HG03521 (cell line): ENCODE measurements at regions not wholly inside any gene's neighbourhood (a gene's known extent, or its start where the extent isn't known, plus 50 kb on each side); places are given as distances from the start of the nearest gene placed in this dataset.

Experiments
- ATAC-seq: cut with Tn5 transposase; IDR thresholded peaks from one replicate; pipeline ENCODE4 v1.9.1; 2021; ENCODE audit warnings: mild to moderate bottlenecking, moderate library complexity; ENCODE audit not compliant: unreplicated experiment

GRCh38 chr11:15615398-15616096, 500.8 kb downstream of the INSC start:
- ATAC-seq: no peak

DNA sequence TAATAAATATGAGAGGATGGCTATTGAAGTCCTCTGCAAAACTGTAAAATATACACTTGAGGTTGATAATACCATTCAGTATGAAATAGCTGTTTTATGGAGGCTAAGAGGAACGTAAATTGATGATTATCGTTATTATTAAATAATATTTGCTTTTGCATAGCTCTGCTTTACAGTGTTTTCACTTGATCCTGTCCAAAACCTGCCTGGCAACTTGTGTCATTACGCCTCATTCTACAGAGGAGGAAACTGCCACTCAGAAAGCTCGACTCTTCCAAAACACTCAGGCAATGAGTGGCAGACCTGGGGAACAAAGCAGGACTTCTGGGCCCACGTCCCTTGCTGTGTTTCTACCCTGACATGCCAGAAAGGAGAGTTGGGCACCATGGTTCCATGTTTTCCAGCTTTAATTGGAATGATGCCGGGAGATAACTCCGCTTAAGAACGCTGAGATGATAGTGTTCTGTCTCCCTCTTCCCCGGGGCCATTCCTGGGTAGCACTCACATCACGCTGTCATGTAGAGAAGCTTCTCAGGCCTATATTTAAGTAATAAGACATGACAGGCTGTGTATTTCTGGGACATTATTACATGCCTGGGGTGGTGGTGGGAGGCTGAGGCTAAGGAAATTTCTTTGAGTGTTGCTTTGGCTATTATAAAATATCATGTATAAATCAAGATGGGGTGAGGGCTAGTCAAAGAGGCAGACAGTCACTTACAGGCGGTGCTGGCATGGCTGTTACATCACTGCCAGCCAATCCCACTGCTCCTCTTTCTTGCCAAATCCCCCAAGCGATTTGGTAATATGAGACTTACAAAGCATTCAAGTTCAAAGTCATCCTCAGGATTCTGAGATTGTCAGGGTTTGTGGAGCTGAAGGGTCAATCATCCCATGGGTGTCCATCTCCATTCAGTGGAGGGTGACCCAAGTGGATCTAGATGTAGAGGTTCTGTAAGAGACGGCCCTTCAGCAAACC, 501.7 kb downstream of the INSC start:
- no peak for ATAC-seq

GRCh38 chr11:15617126-15617525, 502.4 kb downstream of the INSC start:
- ATAC-seq: no peak

- ATAC-seq: no peak
Measured at GRCh38 chr11:15618583-15619032, 503.9 kb downstream of the INSC start.

- no peak for ATAC-seq
Measured at GRCh38 chr11:15621565-15621964, 506.8 kb downstream of the INSC start.

- no peak for ATAC-seq
Measured at GRCh38 chr11:15622231-15622890, 507.6 kb downstream of the INSC start.

- no peak for ATAC-seq
Measured at GRCh38 chr11:15624701-15625100, 510.0 kb downstream of the INSC start.

DNA sequence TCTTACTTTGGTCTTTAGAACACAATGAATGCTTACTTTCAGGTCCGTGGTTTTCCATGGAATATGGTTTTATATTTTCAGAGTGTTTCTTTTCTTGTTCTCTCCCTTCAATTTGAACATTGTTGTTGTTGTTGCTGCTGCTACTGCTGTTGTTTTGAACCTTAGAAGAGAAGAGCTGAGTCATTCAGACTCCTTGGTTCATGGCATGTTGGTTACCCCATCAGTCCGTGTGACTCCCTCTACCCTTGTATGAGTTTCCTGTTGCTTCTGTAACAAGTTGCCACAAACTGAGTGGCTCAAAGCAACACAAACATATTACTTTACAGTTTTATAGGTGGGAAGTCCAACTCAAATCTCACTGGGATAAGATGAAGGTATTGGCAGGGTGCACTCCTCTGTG, 511.0 kb downstream of the INSC start:
- no peak for ATAC-seq

GRCh38 chr11:15627560-15627959, 512.8 kb downstream of the INSC start:
- no peak for ATAC-seq

GRCh38 chr11:15629690-15630321, 515.1 kb downstream of the INSC start:
- ATAC-seq: no peak

DNA sequence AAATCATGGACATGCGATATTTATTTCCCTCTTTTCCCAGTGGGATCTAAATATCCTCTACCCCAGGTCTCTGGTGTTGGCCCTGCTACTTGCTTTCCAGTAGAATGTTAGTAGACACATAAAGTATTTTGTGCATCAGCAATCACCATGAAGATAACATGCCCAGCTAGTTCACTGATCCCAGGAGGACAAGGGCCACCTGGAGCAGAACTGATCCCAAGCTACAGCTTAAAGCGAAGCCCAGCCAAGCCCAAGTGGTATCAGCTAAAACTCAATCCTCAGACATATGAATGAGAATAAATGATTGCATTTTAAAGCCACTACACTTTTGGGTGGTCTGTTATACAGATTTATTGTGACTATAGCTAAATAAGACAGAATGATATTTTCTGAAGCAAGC, 516.2 kb downstream of the INSC start:
- no peak for ATAC-seq

GRCh38 chr11:15635521-15635920, 520.8 kb downstream of the INSC start:
- no peak for ATAC-seq

GRCh38 chr11:15636521-15637089, 521.9 kb downstream of the INSC start:
- no peak for ATAC-seq

DNA sequence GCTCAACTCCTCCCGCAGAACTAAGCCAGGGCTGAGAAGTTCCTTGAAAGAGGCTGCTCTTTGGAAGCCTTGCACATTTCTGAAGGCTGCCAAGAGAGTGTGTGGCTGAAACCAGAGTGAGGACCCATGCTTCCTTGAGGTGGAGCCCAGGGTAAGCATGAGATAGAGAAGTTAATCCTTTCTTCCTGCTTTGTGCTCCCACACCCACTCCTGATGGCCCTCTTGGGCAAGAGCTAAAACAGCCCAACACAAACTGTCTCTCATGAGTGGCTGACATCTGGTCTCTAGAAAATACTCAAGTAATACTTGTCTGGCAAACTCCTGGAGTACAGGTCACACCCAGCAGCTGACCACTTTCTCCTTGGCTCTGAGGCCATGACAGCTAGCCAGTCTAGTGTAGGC, 523.7 kb downstream of the INSC start:
- no peak for ATAC-seq

DNA sequence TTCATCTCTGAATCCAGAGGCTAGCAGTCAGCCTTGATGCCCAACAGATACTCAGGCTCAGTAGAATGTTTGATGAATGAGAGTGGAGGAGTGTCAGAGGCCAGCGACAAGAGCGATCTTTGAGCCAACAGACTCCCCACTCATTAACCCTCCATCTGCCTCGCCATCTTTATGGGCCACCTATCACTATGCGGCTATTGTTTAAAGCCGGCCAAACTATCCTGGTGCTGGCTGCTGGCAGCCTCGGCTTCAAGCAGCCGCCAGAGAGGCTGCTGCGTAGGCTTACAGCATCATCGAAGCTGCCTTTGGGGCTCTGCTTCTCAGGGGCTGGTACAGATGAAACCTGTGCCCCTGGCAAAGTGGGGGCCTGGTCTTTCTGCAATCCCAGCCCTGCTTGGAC, 525.6 kb downstream of the INSC start:
- no peak for ATAC-seq

DNA sequence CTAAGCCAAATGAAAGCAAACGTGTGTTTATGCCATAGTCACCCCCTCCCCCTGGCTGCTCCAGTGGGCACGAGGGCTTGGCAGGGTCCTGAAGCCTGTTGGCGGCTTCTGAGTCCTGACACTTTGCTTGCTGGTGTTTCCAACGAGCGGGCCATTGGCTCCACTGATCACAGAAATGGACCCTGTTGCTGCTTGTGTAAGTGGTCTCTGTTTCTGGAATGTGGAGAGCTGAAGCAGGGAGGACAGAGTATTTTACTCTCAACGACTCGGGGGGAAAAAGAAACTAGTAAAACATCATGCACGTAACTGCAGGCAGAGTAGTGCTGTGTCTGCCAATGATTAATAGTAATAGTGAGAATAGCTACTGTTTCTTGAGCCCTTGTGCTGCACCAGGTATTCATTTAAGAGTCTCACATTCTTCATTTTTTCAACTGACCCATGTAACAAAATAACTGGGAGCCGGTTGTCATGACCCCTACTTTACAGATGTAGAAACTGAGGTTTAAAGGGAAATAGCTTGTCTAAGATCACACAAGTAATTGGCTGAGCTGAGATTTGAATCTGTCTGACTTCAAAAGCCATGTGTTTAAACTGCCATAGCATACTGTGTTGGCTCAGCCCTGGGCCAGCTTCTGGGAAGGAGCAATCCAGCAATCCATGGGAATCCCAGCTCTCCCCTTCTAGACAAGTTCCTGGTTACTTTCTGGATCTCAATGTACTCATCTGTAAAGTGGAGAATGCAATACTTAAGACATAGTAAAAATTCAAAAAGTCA, 526.7 kb downstream of the INSC start:
- no peak for ATAC-seq

DNA sequence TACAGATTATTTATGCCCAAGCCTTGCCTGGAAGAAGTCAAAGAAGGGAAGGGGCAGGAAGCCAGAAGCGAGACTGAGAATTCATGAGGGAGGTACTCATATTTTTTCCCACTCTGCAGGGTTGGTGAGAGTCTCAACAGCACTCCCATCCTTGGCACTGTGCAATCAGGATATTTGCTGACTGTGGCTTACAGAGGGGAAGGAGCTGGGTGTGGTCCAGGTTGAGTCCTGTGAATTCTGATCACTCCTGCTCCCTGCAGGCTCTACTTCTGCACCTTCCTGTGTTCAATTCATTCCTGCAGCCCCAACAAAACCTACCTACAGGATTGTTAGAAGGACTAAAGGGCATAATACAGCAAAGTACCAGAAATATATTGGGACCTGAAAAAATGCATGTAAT, 530.5 kb downstream of the INSC start:
- no peak for ATAC-seq

DNA sequence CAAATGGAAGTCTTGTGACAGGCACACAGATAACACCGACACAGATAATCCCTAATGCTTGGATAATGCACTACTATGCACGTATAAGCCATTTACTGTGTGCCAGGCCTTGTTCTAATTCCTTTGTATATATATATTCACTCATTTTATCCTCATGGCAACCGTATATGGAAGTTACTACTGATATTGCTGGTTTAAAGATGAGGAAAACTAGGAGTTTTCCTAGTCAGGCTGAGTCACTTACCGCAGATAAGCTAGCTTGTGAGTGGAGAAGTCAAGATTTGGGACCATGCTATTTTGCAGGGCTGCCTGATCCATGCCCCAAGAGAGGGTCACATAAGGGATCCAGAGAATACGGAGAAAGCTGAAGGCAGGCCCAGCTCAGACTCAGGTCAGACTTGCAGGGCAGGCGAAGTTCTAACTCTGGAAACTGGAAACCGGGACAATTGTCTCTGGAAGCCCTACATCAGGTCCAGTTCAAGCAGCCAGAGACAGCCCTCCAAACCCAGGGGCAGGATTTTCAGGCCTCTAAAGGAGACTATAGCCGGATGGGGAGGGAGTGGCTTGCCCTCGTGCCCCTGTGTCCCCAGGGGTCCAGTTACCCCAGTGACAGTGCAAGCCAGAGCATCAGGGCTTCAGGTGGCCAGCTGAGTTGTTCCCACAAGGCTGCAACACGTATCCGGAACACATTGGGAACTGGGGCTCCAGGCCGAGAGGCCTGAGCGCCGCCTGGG, 534.8 kb downstream of the INSC start:
- peak; percentile 6 for ATAC-seq
